Testis (tissue), 2 donors: ENCODE measurements at regions not wholly inside any gene's neighbourhood (a gene's known extent, or its start where the extent isn't known, plus 50 kb on each side); places are given as distances from the start of the nearest gene placed in this dataset.

Source experiments
- DNase-seq: peaks from one replicate; pipeline ENCODE4 v3.0.0-alpha.2; 2019
- H3K27ac ChIP-seq, 2 donors: fragments of 200-600 bp; sonication (generic); one replicate each; pipeline ENCODE4 v1.5.1; 2019
- H3K27me3 ChIP-seq: fragments of 200-600 bp; sonication (generic); one replicate; pipeline ENCODE4 v1.5.1; 2019
- H3K36me3 ChIP-seq: fragments of 200-600 bp; sonication (generic); one replicate; pipeline ENCODE4 v1.5.1; 2017; ENCODE audit warnings: low read depth; ENCODE audit errors: missing control alignments
- H3K4me1 ChIP-seq: fragments of 200-600 bp; sonication (generic); one replicate; pipeline ENCODE4 v1.5.1; 2019
- H3K4me3 ChIP-seq, 2 donors: fragments of 200-600 bp; sonication (generic); one replicate each; pipeline ENCODE4 v1.5.1; 2017 to 2019
- H3K9me3 ChIP-seq: fragments of 200-600 bp; sonication (generic); one replicate; pipeline ENCODE4 v1.5.1; 2017
- CTCF ChIP-seq, 3 experiments: fragments of 450-650 bp in 2 of 3; fragments of 200-600 bp in 1 of 3; sonication (generic) in 1 of 3; IDR thresholded peaks; one replicate each; pipeline ENCODE4 v1.5.1; 2016 to 2019; ENCODE audit warnings: antibody characterized with exemption in 3 of 3, mild to moderate bottlenecking in 2 of 3, moderate library complexity in 1 of 3
- POLR2A ChIP-seq: fragments of 450-650 bp; IDR thresholded peaks from one replicate; pipeline ENCODE4 v1.6.1; 2017; ENCODE audit warnings: antibody characterized with exemption, mild to moderate bottlenecking, moderate library complexity
- WGBS, 2 donors: methylation state at CpG; one replicate each; pipeline ENCODE4 v1.1.5; 2018; 5-methylcytosine and 5-hydroxymethylcytosine counted together
- intact Hi-C: fragments of 100-400 bp; cut with DNase I; formaldehyde crosslinking; loops from one replicate; pipeline ENCODE4 v1.15.1; 2023; ENCODE audit warnings: low total_unique reads

GRCh38 chr2:172216477-172216876, 113.8 kb upstream of the DLX2 start:
- WGBS, 2 donors = 86 to 94% methylated on average over 6 of the region's 6 CpGs
- no peak overlapping the region for H3K27ac ChIP-seq

GRCh38 chr2:172219201-172219600, 116.5 kb upstream of the DLX2 start:
- TF ChIP-seq POLR2A (no peak), CTCF (IDR thresholded peaks at IDR 0.05) (no peak)
- Histone ChIP-seq H3K36me3 (no peaks in the 10 kb centered on the region), H3K9me3 (no peaks in the 10 kb centered on the region), H3K4me3 (no peak overlapping the region), H3K27ac (no peak overlapping the region), H3K4me1 (no peaks in the 10 kb centered on the region), H3K27me3 (no peaks in the 10 kb centered on the region)
- DNase-seq = no peak
- intact Hi-C loops = no loop called here
- WGBS, 2 donors = 81 to 93% methylated on average over 2 of the region's 2 CpGs

More at GRCh38 chr2:172216477-172216876, 113.8 kb upstream of the DLX2 start:
- Histone ChIP-seq H3K27me3 (no peaks in the 10 kb centered on the region), H3K36me3 (no peaks in the 10 kb centered on the region), H3K4me3 (no peak overlapping the region), H3K9me3 (no peaks in the 10 kb centered on the region), H3K4me1 (no peaks in the 10 kb centered on the region)
- intact Hi-C loops = no loop called here
- TF ChIP-seq POLR2A (no peak), CTCF (IDR thresholded peaks at IDR 0.05) (no peak)
- DNase-seq = no peak

GRCh38 chr2:172220121-172220520, 117.4 kb upstream of the DLX2 start:
- intact Hi-C loops = no loop called here
- Histone ChIP-seq H3K27me3 (no peaks in the 10 kb centered on the region), H3K36me3 (no peaks in the 10 kb centered on the region), H3K4me3 (no peak overlapping the region), H3K4me1 (no peaks in the 10 kb centered on the region), H3K9me3 (no peaks in the 10 kb centered on the region), H3K27ac (no peak overlapping the region)
- no peak for TF ChIP-seq POLR2A
- TF ChIP-seq CTCF (IDR thresholded peaks at IDR 0.05) = no peak
- DNase-seq = no peak

GRCh38 chr2:172223601-172224054, 120.9 kb upstream of the DLX2 start:
- DNase-seq = no peak
- no peak overlapping the region for H3K27ac ChIP-seq
- 74 to 80% methylated on average over 5 of the region's 5 CpGs for WGBS, 2 donors

More at GRCh38 chr2:172223601-172224054, 120.9 kb upstream of the DLX2 start:
- Histone ChIP-seq H3K4me1 (no peaks in the 10 kb centered on the region), H3K4me3 (no peak overlapping the region), H3K36me3 (no peaks in the 10 kb centered on the region), H3K27me3 (no peaks in the 10 kb centered on the region), H3K9me3 (no peaks in the 10 kb centered on the region)
- intact Hi-C loops = no loop called here
- TF ChIP-seq POLR2A = no peak
- TF ChIP-seq CTCF (IDR thresholded peaks at IDR 0.05) = no peak
